Type B pancreatic cell (in vitro differentiated cells): ENCODE measurements at regions not wholly inside any gene's neighbourhood (a gene's known extent, or its start where the extent isn't known, plus 50 kb on each side); places are given as distances from the start of the nearest gene placed in this dataset.
A peak's percentile ranks its signal among the peaks of the same experiment; 100 is the strongest.

Source experiments
- DNase-seq: peaks from one replicate; pipeline ENCODE4 v3.0.0; 2021; ENCODE audit warnings: mixed read lengths; ENCODE audit not compliant: unreplicated experiment; ENCODE audit errors: extremely low spot score
- H3K27ac Mint-ChIP-seq: 2 replicates; pipeline ENCODE4 v1.8.0; 2021; ENCODE audit warnings: mild to moderate bottlenecking, mixed read lengths
- H3K27me3 Mint-ChIP-seq: 2 replicates; pipeline ENCODE4 v1.8.0; 2021; ENCODE audit warnings: mixed read lengths
- H3K36me3 Mint-ChIP-seq: 2 replicates; pipeline ENCODE4 v1.8.0; 2021; ENCODE audit warnings: mixed read lengths
- H3K4me1 Mint-ChIP-seq: one replicate; pipeline ENCODE4 v1.8.0; 2021; ENCODE audit warnings: mixed read lengths; ENCODE audit not compliant: unreplicated experiment
- H3K4me3 Mint-ChIP-seq: 2 replicates; pipeline ENCODE4 v1.8.0; 2021; ENCODE audit warnings: mild to moderate bottlenecking, mixed read lengths
- H3K9me3 Mint-ChIP-seq: 2 replicates; pipeline ENCODE4 v1.8.0; 2021; ENCODE audit warnings: mixed read lengths
- CTCF ChIP-seq: fragments of 200-600 bp; sonication (generic); conservative IDR thresholded peaks from 2 replicates; pipeline ENCODE4 v1.5.0; 2021; ENCODE audit warnings: antibody characterized with exemption, mild to moderate bottlenecking

GRCh38 chr2:886072-887022 lies 64.3 kb upstream of the SNTG2 start:
- DNase-seq = peak; percentile 44
- no peak overlapping the region for H3K27ac Mint-ChIP-seq
- no peaks in the 10 kb centered on the region for H3K36me3 Mint-ChIP-seq
- H3K9me3 Mint-ChIP-seq = no peaks in the 10 kb centered on the region
- no peak for TF ChIP-seq CTCF
- no peak overlapping the region for H3K4me3 Mint-ChIP-seq
- peaks cover 29% of the 10 kb centered on the region for H3K27me3 Mint-ChIP-seq
- peaks cover 11% of the 10 kb centered on the region for H3K4me1 Mint-ChIP-seq

GRCh38 chr2:885230-886071 lies 65.2 kb upstream of the SNTG2 start:
- no peaks in the 10 kb centered on the region for H3K36me3 Mint-ChIP-seq
- no peak overlapping the region for H3K4me3 Mint-ChIP-seq
- peaks cover 29% of the 10 kb centered on the region for H3K27me3 Mint-ChIP-seq
- no peaks in the 10 kb centered on the region for H3K9me3 Mint-ChIP-seq
- no peak for TF ChIP-seq CTCF
- H3K4me1 Mint-ChIP-seq = peaks cover 11% of the 10 kb centered on the region
- no peak overlapping the region for H3K27ac Mint-ChIP-seq
- DNase-seq = no peak

GRCh38 chr2:883803-884748 lies 66.6 kb upstream of the SNTG2 start:
- H3K36me3 Mint-ChIP-seq = no peaks in the 10 kb centered on the region
- no peaks in the 10 kb centered on the region for H3K9me3 Mint-ChIP-seq
- H3K4me1 Mint-ChIP-seq = peaks cover 11% of the 10 kb centered on the region
- H3K4me3 Mint-ChIP-seq = no peak overlapping the region
- H3K27me3 Mint-ChIP-seq = peaks cover 29% of the 10 kb centered on the region
- TF ChIP-seq CTCF = no peak
- H3K27ac Mint-ChIP-seq = no peak overlapping the region
- DNase-seq = no peak

- Mint-ChIP-seq H3K4me3 (no peak overlapping the region), H3K27ac (no peak overlapping the region), H3K9me3 (no peaks in the 10 kb centered on the region), H3K36me3 (no peaks in the 10 kb centered on the region), H3K27me3 (peaks cover 29% of the 10 kb centered on the region), H3K4me1 (peaks cover 11% of the 10 kb centered on the region)
- DNase-seq = no peak
- TF ChIP-seq CTCF = no peak
Measured at GRCh38 chr2:883260-883802, 67.3 kb upstream of the SNTG2 start.
